CD14-positive monocyte (primary cell): ENCODE measurements at regions not wholly inside any gene's neighbourhood (a gene's known extent, or its start where the extent isn't known, plus 50 kb on each side); places are given as distances from the start of the nearest gene placed in this dataset.

Source experiments
- DNase-seq, 3 donors: peaks; one replicate each; pipeline ENCODE4 v3.0.0-alpha.2; 2011 to 2022
- H2AFZ ChIP-seq: 2 replicates; pipeline ENCODE4 v1.6.0; 2012; ENCODE audit warnings: mild to moderate bottlenecking, low read depth, low read length, inconsistent platforms; ENCODE audit not compliant: insufficient read depth, poor library complexity, severe bottlenecking
- H3K27ac ChIP-seq, 2 donors: 1 replicate in 1 of 2; 2 replicates in 1 of 2; pipeline ENCODE4 v1.5.1; 2012 to 2013; ENCODE audit warnings: low read length in 2 of 2, control low read depth in 1 of 2, inconsistent platforms in 1 of 2, low read depth in 1 of 2, mild to moderate bottlenecking in 1 of 2
- H3K27me3 ChIP-seq, 2 donors: one replicate each; pipeline versions ENCODE4 v1.6.0 to v1.6.1; 2011 to 2013; ENCODE audit warnings: low read length in 2 of 2; ENCODE audit not compliant: control insufficient read depth in 2 of 2, insufficient read depth in 2 of 2
- H3K36me3 ChIP-seq, 2 donors: replicated peaks in 1 of 2; 1 replicate in 1 of 2; 2 replicates in 1 of 2; pipeline versions ENCODE4 v1.5.1 to v1.6.1; 2012 to 2013; ENCODE audit warnings: low read length in 2 of 2, control low read depth in 1 of 2, inconsistent platforms in 1 of 2, mild to moderate bottlenecking in 1 of 2; ENCODE audit not compliant: insufficient read depth in 2 of 2, control insufficient read depth in 1 of 2
- H3K4me1 ChIP-seq, 2 donors: 1 replicate in 1 of 2; 2 replicates in 1 of 2; pipeline versions ENCODE4 v1.5.1 to v1.6.1; 2012 to 2013; ENCODE audit warnings: low read length in 2 of 2, control low read depth in 1 of 2, inconsistent platforms in 1 of 2, mild to moderate bottlenecking in 1 of 2, moderate library complexity in 1 of 2; ENCODE audit not compliant: insufficient read depth in 2 of 2, control insufficient read depth in 1 of 2
- H3K4me2 ChIP-seq: replicated peaks from 2 replicates; pipeline ENCODE3; 2012; ENCODE audit warnings: low read length, moderate library complexity, mild to moderate bottlenecking; ENCODE audit not compliant: poor library complexity, severe bottlenecking; ENCODE audit errors: extremely low read depth
- H3K4me3 ChIP-seq, 3 experiments: fragments of 200-600 bp in 1 of 3; sonication (generic) in 1 of 3; replicated peaks in 1 of 3; 1 replicate in 2 of 3; 2 replicates in 1 of 3; pipeline ENCODE4 v1.5.1; 2011 to 2013; ENCODE audit warnings: low read length in 3 of 3, mild to moderate bottlenecking in 3 of 3, control low read depth in 2 of 3, low read depth in 2 of 3, inconsistent platforms in 1 of 3, moderate library complexity in 1 of 3
- H3K79me2 ChIP-seq: 2 replicates; pipeline ENCODE4 v1.6.0; 2012; ENCODE audit warnings: mild to moderate bottlenecking, control low read depth, inconsistent platforms, low read length, moderate library complexity; ENCODE audit not compliant: insufficient read depth
- H3K9ac ChIP-seq: 2 replicates; pipeline ENCODE4 v1.6.0; 2017; ENCODE audit warnings: low read length, mild to moderate bottlenecking; ENCODE audit not compliant: insufficient read depth, poor library complexity, severe bottlenecking
- H3K9me3 ChIP-seq, 2 donors: replicated peaks in 1 of 2; 1 replicate in 1 of 2; 2 replicates in 1 of 2; pipeline versions ENCODE4 v1.5.1 to v1.6.1; 2012 to 2013; ENCODE audit warnings: low read length in 2 of 2, control low read depth in 1 of 2; ENCODE audit not compliant: control insufficient read depth in 1 of 2, insufficient read depth in 1 of 2
- H4K20me1 ChIP-seq: 2 replicates; pipeline ENCODE4 v1.6.0; 2012; ENCODE audit warnings: mild to moderate bottlenecking, low read length, control low read depth, moderate library complexity; ENCODE audit not compliant: insufficient read depth
- H3K27ac Mint-ChIP-seq, 7 donors: one replicate each; pipeline ENCODE4 v1.8.0; 2020; ENCODE audit warnings: mild to moderate bottlenecking in 7 of 7, mixed read lengths in 7 of 7, moderate library complexity in 6 of 7, inconsistent platforms in 2 of 7
- H3K27me3 Mint-ChIP-seq, 3 donors: one replicate each; pipeline ENCODE4 v1.8.0; 2021 to 2022; ENCODE audit warnings: low read depth in 3 of 3, mild to moderate bottlenecking in 3 of 3, mixed read lengths in 3 of 3, moderate library complexity in 3 of 3, inconsistent platforms in 1 of 3
- H3K36me3 Mint-ChIP-seq, 2 donors: one replicate each; pipeline ENCODE4 v1.8.0; 2020; ENCODE audit warnings: mixed read lengths in 2 of 2, inconsistent platforms in 1 of 2, mild to moderate bottlenecking in 1 of 2
- H3K4me1 Mint-ChIP-seq: one replicate; pipeline ENCODE4 v1.8.0; 2020; ENCODE audit warnings: mild to moderate bottlenecking, mixed read lengths
- H3K4me3 Mint-ChIP-seq, 2 donors: one replicate each; pipeline ENCODE4 v1.8.0; 2020; ENCODE audit warnings: mild to moderate bottlenecking in 2 of 2, mixed read lengths in 2 of 2, moderate library complexity in 1 of 2
- H3K9me3 Mint-ChIP-seq, 7 donors: one replicate each; pipeline ENCODE4 v1.8.0; 2020 to 2022; ENCODE audit warnings: mixed read lengths in 7 of 7, mild to moderate bottlenecking in 6 of 7, moderate library complexity in 6 of 7, inconsistent platforms in 2 of 7
- WGBS: methylation state at CpG from one replicate; pipeline ENCODE4 v1.1.5; 2013; ENCODE audit warnings: missing lambda C conversion rate; ENCODE audit not compliant: insufficient coverage; 5-methylcytosine and 5-hydroxymethylcytosine counted together
- intact Hi-C, 2 donors: fragments of 100-400 bp; cut with micrococcal nuclease; formaldehyde crosslinking; loops; one replicate each; pipeline versions ENCODE4 v1.15.0 to v1.15.1; 2023
- TF ChIP-seq, protein P1 (sequence below): fragments of 200-600 bp; IDR thresholded peaks from one replicate; pipeline ENCODE4 v1.8.0; 2022; ENCODE audit warnings: antibody characterized with exemption, mild to moderate bottlenecking

DNA sequence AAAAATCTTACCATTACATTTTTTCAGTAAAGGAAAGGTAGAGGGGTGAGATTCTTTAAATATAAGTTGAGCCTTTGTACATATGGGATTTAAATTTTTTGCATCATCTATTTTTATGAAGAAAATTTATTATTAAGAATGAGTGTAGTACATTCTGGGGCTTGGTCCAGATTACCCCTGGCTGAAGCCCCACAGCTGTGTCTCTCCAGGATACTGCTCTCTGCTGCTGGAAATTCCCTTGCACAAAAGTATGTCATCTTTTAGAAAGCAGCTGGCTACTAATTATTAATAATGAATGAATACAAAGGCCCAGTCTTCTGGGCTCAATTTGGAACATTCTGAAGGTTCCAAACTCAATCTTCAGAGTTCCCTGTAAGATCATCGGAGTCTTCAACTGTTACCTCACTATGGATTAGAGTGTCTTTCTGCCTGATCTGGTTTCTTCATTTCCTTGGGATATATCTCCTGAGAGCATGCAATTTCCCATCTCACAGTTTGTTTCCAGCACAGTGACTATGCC is 428.6 kb upstream of the BRINP3 start:
- Histone ChIP-seq H3K79me2 (no peaks in the 10 kb centered on the region), H3K27me3 (no peaks in the 10 kb centered on the region), H3K4me2 (no peak overlapping the region), H2AFZ (no peak overlapping the region), H3K9me3 (no peaks in the 10 kb centered on the region), H3K4me3 (no peak overlapping the region), H3K9ac (no peak overlapping the region), H4K20me1 (no peaks in the 10 kb centered on the region), H3K4me1 (no peaks in the 10 kb centered on the region), H3K27ac (no peak overlapping the region), H3K36me3 (no peaks in the 10 kb centered on the region)
- Mint-ChIP-seq H3K36me3 (no peaks in the 10 kb centered on the region), H3K27ac (no peak overlapping the region), H3K4me3 (no peak overlapping the region), H3K27me3 (no peaks in the 10 kb centered on the region), H3K9me3 (peaks cover 0 to 3% (median 1%) of the 10 kb centered on the region in 7 donors), H3K4me1 (no peaks in the 10 kb centered on the region)
- no peak for DNase-seq
- TF ChIP-seq, protein P1, sequence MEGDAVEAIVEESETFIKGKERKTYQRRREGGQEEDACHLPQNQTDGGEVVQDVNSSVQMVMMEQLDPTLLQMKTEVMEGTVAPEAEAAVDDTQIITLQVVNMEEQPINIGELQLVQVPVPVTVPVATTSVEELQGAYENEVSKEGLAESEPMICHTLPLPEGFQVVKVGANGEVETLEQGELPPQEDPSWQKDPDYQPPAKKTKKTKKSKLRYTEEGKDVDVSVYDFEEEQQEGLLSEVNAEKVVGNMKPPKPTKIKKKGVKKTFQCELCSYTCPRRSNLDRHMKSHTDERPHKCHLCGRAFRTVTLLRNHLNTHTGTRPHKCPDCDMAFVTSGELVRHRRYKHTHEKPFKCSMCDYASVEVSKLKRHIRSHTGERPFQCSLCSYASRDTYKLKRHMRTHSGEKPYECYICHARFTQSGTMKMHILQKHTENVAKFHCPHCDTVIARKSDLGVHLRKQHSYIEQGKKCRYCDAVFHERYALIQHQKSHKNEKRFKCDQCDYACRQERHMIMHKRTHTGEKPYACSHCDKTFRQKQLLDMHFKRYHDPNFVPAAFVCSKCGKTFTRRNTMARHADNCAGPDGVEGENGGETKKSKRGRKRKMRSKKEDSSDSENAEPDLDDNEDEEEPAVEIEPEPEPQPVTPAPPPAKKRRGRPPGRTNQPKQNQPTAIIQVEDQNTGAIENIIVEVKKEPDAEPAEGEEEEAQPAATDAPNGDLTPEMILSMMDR, result no peak
- no CpG with 5 or more reads among the region's 1 CpG for WGBS
- intact Hi-C loops, result no loop called here

DNA sequence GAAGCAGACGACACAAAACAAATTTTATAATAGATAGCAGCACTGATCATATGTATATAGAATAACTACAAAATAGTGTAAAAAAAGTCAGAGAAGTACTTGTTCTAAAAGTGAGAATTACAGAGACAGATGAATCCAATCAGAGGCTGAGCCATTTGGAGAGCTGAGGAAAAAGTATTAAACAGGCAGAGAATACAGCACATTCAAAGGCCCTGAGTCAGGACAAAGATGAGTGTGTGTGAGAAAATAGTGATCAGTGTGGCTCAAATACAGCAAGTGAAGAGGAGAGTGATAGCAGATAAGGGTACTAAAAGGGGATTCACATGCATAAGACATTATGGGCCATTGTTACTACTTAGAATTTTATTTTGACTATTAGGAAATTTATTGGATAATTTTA is 430.6 kb upstream of the BRINP3 start:
- intact Hi-C loops, result no loop called here
- Histone ChIP-seq H3K4me1 (no peaks in the 10 kb centered on the region), H2AFZ (no peak overlapping the region), H3K4me3 (no peak overlapping the region), H3K4me2 (no peak overlapping the region), H3K36me3 (no peaks in the 10 kb centered on the region), H3K9ac (no peak overlapping the region), H3K9me3 (peaks cover 0 to 8% of the 10 kb centered on the region in 2 donors), H4K20me1 (no peaks in the 10 kb centered on the region), H3K79me2 (no peaks in the 10 kb centered on the region), H3K27ac (no peak overlapping the region), H3K27me3 (no peaks in the 10 kb centered on the region)
- no peak overlapping the region for H3K4me3 Mint-ChIP-seq
- no peaks in the 10 kb centered on the region for H3K27me3 Mint-ChIP-seq
- H3K36me3 Mint-ChIP-seq, result no peaks in the 10 kb centered on the region
- H3K9me3 Mint-ChIP-seq, result peaks cover 0 to 6% (median 2%) of the 10 kb centered on the region in 7 donors
- TF ChIP-seq, protein P1, result no peak
- WGBS, result no CpG with 5 or more reads among the region's 1 CpG
- no peaks in the 10 kb centered on the region for H3K4me1 Mint-ChIP-seq
- no peak for DNase-seq
- H3K27ac Mint-ChIP-seq, result no peak overlapping the region
